SKM-1 (cell line): ENCODE measurements at regions not wholly inside any gene's neighbourhood (a gene's known extent, or its start where the extent isn't known, plus 50 kb on each side); places are given as distances from the start of the nearest gene placed in this dataset.
"Not testable (repeated sequence)": the region's sequence is repeated elsewhere in the genome, so short reads cannot be mapped to it uniquely, and the experiment has no call there.

Source experiments
- DNase-seq: peaks from one replicate; lab custom pipeline; 2025; ENCODE audit not compliant: unreplicated experiment; lab: John Stamatoyannopoulos, UW

DNA sequence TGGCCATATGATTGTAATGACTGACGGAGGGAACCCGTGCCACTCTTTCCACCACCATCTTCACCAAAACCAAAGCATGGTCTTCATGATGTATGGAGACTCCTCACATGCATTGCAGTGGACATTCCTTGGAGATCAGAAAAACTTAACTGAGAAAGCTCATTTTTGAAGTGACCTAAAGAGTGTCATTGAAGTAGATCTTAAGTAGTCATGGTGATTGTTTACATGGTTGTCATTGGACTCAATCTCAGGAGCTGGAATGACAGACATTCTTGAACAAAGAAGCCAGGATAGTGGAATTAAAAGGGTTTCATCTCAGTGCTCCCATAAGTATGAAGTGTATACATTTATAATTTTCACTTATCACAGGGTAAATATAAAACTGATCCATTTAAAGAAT is 236.7 kb upstream of the IPO5 start:
- DNase-seq = no peak

DNA sequence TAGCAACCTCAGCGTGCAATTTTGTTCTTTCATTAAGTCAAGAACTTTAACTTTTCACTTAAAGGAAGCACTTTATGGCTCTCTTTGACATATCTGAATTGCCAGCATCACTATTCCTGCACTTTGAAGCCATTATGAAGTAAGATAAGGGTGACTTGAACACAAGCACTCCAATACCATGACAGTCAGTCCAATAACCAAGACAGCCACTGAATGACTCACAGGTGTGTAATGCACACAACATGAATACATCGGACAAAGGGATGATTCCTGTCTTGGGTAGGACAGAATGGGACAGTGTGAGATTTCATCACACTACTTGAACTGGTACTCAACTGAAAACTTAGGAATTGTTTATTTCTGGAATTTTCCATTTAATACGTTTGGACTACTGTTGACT is 233.7 kb upstream of the IPO5 start:
- DNase-seq = no peak

DNA sequence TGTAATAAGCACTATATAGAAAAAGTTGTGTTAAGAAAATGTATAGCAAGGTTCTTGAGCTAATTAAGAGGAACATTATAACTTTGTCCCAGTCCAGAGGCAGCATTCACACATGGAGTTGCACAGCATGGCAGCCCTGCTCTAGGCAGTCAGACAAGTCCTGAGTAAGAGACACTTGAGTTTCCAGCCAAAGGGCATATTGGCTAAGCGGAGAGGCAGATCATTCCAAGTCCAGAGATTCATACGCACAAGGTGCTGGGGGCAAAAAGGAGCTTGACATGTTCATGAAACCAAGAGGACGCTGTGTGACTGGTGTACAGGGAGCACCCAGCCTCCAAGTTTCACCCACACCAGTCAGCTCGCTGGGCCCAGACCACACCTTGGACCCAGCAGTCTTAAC is 232.6 kb upstream of the IPO5 start:
- DNase-seq = no peak

DNA sequence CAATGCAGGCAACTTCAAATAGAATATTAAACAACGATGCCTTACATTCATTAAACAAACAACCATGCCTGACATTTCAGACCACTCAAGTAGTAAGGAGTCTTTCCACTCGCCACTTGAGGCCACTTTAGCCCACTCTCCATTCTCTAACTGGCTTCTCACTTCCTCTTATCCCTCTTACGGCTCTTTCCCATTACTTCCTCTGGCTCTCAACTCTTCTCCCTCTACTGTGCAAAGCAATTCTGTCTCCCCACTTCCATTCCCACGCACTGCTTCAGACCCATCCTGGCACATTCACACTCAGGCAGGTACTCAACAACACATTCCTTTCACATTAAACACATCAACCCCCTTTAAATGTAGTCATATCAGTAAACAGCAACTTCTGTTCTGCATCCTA is 229.8 kb upstream of the IPO5 start:
- no peak for DNase-seq

DNA sequence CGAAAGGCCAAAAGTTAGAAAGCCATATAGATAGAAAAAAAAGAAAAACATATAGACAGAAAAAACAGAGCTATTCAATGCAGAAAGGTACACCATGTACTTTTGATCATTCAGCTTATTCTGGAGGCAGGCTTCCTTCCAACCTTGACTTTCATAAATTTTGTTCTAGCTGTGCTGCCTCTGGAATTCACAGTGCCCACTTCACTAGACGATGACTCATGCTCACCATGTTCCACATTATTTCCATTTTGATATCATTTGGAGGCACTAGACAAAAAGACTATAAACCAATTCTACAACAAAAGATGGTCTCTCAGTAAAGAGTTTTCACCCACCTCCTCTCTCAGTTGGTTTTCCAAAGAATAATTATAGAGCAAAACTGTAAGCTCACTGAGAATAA is 229.0 kb upstream of the IPO5 start:
- DNase-seq = no peak

DNA sequence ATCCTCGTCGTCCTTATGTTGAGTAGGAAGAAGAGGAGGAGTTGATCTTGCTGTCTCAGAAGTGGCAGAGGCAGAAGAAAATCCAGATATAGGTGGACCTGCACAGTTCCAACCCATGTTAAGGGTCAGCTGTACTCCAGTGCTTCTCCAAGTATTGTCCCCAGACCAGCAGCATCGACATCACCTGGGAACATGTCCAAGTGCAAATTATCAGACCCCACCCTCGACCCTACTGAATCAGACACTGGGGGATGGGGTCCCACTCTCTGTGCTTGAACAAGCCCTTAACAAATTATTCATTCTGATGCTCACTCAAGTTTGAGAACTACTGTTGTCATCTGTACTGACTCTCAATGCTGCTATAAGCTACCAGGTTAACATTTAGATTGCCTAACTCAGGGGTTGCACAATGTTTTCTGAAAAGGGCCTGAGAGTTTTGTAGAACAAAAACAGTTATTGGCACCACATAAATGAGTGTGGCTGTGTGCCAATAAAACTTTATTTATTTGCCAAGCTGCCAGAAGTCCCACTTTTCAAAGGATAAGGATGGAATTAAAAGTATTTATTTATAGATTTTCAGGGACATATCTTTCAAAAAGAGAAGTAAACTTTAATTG is 226.7 kb upstream of the IPO5 start:
- no peak for DNase-seq

DNA sequence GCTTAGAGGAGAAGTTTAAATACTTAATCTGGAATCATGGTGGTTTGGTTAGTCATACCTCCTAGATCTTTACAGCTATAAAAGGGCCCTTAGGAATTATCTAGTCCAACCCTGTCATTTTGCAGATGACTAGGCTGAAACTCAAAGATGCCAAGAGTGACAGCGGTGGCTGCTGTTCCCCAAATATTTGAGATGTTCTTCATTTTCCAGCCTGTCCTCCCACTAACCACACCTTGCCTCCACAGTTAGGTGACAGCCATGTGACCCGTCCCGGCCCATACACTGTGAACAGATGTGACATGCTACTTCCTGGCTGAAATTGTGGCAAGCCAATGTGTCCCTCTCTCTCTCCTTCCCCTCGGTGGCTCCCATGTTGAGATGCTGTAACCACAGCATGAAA is 225.5 kb upstream of the IPO5 start:
- no peak for DNase-seq

DNA sequence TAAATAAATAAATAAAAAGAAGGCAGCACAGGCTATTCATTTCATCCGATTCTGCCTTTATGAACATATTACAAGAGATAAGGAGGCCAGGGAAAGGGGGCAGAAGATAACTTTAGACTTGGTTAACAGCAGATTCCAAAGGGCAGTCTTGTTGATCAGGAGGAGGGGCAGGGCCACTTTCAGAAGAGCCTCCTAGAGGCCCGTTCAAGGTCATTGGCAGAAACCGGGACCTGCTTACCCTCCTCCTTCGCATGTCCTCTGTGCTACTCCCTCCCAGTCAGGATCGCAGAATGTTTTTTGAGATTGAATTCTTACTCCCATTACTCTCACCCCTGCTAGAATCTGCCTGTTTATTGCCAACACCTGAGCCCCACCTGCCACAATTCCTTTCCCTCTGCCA is 217.0 kb upstream of the IPO5 start:
- DNase-seq = no peak

DNA sequence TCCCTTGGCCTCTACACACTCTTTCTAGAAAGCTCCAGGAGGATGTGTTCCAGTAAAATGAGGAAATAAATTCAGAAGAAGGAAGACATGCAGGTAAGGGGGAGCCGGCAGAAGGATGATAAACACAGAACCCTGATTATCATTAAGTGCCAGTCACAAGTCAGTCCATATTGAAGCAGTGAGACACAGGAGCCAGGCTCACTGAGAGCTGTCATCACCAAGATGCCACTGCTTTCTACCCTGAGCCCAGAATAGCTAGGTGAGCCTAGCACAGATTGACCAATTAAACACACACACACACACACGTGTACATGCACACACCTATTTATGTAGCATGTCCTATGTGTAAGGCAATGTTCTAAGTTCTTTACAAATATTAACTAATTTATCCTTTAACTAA is 211.4 kb upstream of the IPO5 start:
- no peak for DNase-seq

DNA sequence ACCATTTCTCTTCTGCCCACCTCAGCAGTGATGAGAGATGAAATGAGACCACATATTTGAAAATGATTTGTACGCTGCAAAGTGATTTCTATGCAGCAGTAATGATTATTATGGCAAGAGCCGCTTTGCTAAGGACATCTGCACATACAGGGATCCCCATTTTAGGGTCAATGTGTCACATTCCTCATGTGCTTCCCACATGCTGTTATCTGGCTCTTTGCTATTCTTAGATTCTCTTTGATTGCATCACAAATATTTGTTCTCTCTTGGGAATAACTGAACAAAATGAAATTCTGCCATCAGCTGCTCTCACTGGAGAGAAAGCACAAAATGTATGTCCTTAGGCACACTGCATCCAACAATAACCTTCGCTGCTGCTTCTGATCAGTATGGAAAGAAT is 209.5 kb upstream of the IPO5 start:
- no peak for DNase-seq

DNA sequence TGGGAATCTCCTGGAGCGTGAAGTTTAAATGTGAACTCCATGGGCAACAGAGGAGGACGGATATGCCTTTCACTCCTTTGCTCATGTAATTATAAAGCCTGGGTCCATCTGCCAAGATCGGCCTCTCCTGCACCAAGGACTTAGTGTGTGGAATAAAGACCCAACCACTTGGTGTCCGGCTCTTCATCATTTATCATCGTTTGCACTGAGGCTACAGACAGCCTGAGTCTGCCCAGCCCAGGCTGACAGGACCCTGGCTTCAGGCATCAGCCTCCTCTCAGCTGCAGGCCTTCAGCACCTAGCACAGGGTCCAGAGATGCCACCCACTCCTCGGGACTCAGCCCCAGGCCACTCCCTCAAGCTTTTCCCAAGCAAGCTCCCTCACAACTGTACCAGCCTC is 206.8 kb upstream of the IPO5 start:
- DNase-seq = no peak

DNA sequence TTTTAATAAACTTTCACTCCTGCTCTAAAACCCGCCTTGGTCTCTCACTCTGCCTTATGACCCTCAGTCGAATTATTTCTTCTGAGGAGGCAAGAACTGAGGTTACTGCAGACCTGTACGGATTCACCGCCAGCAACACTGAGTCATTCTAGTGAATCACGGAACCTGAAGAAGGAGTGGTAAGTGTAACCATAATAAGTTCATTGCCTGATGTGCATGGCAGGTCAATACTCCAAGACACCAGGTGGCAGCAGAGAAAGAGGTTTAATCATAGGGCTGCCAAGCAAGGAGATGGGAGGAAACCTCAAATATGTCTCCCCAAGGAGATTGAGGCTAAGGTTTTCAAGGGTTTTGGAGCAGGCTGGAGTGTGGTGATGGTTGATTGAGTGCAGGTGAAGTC is 204.3 kb upstream of the IPO5 start:
- DNase-seq = no peak

DNA sequence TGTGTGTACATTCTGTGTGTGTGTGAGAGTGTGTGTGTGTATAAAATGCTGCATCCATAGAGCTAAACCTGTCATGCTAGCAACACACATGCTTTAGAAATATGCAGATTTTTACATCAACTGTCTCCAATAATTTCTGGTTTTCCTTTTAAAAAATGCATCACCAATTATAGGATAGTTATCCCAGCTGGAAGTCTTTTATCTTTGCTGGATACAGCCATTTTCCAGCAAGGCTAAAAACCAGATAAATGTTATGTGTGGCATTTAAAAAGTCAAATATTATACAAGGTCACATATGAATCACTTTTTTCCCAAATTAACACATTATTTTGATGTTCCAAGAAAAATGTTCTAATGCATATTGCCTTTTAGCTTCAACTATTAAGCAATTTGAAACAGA is 202.0 kb upstream of the IPO5 start:
- DNase-seq = no peak

DNA sequence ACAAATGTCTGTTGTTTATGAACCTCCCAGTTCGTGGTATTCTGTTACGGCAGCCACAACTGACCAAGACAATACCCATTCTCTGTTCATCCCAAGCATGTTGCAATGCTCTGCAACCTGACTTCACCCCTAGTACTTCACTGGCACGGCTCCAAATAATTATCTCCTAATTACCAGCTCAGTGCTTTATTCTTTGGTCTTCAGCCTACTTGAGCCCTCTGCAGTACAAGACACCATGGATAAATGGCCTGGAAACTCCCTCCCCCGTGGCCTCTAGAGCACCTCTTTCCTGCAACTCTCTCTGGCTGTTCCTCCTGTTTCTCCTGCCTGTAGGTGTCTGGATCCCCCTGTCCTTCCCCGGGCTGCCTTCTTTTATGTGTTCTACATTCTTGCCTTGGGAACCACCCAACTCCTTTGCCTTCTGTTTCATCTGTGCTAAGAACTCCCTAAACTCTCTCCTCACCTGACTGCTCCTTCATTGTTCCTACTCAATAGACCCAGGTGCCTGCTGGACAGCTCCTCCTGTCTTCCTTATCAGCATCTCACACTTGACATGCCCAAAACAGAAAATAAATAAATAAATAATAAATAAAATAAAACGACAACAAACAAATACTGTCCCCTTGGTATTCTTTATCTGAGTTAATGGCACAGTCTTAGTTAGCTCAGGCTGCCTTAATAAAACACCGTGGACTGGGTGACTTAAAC is 200.4 kb upstream of the IPO5 start:
- no peak for DNase-seq

DNA sequence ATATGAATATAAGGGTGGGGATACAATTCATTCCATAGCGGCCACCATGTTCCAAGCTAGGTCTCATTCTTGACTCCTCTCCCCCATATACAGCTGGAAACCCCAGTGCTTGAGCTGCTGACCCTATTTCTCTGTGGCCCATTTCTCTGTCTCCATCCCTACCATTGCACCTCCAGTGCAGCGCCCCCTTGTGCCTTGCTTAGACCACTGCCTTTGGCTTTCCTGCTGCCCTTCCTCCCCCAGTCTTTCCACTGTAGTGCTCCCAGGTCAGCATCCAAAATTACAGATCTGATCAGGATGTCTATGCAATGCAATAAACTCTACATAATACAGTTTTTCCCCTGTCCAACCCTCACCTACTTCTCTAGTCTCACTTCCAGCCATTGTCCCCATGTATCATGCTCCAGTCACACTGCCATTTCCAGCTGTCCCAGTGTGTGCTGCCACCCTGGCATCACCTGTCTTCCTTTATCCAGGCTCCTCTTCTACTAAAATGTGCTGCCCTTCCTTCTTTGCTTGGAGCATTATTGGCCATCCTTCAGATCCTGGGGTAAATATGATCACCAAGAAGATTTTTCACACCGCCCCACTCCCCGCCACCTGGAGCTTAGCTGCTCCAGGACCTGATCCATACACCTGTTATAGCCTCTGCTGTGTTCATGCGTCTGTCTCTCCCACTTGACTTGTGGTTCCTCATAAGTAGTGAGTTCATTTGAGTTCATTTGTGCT is 199.4 kb upstream of the IPO5 start:
- DNase-seq = no peak

DNA sequence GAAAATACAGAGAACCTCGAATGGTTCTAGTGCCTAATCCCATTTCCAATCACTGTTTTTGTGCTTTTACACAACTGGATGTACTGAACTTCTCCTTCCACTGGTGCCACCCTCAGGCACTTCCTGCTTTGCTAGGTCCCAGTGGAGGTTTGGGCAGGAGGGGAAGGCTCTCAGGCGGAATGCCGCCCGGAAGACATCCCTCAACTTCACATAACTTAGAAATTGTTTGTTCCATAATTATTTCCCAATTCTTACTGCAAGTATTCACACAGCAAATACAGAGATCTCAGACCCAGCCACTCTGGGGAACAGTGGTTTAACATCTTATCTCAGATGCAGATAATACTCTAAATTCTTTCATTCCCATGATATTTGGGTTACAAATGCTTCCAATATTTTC is 195.7 kb upstream of the IPO5 start:
- no peak for DNase-seq

DNA sequence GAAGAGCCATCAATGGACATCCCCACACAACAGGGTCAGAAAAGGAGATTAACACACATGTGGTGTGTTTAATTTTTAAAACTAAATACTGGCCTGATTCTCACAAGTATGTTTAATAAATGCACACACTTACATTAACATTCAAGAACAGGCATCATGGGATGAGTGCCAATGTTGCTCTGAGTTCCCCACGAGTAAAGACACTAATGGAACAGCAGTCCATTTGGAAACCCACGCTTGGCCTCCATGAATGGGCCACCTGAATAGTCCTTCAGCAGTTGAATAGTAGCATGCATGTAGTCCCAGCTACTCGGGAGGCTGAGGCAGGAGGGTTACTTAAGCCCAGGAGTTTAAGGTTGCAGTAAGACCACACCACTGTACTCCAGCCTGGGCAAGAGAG is 195.2 kb upstream of the IPO5 start:
- DNase-seq = no peak

DNA sequence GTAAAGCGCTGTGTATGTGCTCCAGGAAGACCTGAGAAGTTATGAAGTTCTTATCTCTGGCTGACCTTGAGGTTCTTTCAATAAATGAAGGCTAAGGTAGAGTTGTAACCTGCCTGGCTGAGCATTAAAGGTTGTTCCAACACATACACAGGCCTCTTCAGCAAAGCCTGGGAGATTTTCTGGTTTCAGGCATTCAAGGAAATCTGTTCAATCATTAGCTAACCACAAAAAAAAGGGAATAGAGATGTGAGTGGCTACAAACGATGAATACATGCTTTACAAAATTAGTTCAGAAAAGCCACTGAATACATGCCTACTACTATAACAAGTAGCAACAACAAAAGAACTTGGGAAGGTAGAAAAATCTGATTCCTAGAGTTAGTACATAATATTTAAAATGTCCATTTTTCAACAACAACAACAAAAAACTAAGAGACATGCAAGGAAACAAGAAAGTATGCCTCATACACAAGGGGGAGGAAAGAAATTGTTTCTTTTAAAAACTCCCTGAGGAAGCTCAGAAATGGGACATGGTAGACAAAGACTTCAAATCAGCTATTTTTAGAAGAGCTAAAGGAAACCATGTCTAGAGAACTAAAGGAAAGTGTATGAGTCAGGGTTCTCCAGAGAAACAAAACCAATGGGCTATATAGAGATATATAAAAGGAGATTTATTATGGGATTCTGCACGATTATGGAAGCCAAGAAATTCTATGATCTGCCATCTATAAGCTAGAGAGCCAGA is 191.5 kb upstream of the IPO5 start:
- DNase-seq = no peak

DNA sequence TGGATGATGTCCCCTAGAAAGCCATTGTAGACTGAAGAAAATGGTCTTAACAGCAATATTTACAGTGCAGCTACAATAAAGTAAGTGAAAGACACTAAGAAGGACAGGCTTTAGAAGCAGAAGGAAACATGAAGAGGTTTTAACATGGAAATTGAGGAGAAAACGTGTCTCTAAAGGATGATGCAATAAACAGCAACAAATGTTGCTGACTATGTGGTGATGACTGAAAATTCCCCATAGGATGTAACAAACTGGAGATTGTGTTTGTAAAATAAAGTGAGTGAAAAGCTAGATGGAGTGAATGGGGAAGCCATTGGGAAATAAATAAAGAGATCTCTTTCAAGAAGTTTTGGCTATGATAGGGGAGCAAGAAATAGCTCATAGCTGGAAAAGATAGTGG is 186.7 kb upstream of the IPO5 start:
- DNase-seq = no peak

DNA sequence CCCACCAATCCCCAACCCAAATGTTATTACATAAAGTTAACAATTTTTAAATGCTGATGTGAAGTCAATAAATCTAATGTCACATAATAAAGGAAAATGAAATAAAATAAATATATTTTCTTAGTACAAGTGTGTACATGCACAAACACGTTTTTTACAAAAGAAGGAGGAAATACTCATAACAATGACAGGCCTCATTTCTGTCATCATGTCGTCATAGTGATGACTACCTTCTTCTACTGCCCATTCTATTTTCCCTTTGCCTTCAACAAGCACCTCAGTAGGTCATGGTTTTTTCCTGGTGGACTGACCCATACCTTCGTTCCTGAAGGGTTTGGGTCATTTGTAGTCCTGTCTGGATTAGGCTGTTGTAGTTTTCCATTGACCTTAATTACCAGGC is 185.3 kb upstream of the IPO5 start:
- DNase-seq = no peak

DNA sequence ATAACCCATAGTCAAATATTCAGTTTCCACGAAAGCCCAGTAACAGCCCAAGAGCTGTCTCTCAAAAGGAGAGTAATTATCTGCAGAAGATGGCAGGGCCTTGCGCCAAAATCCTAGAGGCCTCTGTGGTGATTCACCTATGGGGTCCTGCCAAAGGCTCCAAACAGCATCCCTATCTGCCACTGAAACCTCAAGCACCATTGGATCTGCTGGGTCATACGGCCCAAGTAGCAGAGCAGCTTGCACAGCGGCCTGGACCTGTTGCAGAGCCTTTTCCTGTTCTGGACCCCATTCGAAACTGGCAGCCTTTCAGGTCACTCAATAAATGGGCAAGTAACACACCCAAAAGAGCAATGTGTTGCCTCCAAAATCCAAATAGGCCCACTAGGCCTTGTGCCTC is 183.2 kb upstream of the IPO5 start:
- DNase-seq = not testable (repeated sequence)

DNA sequence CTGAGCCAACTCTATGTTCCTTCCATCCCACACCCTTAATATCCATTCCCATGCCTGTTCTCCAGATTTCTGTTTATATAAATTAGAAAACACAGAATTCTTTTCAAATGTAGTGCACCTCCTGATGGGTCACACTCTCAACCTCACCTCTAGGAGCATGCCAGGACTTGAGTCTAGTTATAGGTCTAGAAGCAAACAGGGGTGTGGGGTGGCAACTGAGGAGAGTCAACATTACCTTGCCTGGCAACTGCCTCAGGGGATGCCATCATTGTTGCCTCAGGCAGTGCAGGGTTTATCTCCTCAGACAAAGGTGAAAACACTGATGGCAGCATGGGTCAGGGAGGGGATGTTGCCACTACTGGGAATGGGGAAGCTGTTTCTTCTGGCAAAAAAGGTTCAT is 181.0 kb upstream of the IPO5 start:
- DNase-seq = not testable (repeated sequence)
